ENCODE measurements at regions not wholly inside any gene's neighbourhood (a gene's known extent, or its start where the extent isn't known, plus 50 kb on each side); places are given as distances from the start of the nearest gene placed in this dataset.

DNA sequence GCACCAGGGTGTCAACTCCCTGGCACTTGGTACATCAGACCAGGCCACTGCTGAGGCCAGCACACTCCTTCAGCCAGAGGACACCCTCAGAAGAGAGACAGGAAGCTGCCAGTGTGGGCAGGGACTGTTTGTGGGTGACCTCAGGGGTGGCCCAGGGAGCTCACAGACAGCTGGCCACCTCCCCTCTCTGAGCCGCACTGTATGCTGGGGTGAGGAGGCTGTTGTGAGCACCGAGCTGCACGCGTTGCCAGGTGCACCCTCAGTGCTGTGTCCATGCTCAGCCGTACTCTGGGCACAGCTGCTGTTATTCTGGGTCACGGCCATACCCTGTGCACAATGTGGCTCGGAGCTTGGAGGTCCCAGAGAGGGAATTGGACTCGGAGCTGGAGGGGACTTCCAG lies 61.5 kb upstream of the NANOS1 start:
- TF ChIP-seq, protein P1, sequence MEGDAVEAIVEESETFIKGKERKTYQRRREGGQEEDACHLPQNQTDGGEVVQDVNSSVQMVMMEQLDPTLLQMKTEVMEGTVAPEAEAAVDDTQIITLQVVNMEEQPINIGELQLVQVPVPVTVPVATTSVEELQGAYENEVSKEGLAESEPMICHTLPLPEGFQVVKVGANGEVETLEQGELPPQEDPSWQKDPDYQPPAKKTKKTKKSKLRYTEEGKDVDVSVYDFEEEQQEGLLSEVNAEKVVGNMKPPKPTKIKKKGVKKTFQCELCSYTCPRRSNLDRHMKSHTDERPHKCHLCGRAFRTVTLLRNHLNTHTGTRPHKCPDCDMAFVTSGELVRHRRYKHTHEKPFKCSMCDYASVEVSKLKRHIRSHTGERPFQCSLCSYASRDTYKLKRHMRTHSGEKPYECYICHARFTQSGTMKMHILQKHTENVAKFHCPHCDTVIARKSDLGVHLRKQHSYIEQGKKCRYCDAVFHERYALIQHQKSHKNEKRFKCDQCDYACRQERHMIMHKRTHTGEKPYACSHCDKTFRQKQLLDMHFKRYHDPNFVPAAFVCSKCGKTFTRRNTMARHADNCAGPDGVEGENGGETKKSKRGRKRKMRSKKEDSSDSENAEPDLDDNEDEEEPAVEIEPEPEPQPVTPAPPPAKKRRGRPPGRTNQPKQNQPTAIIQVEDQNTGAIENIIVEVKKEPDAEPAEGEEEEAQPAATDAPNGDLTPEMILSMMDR (IDR thresholded peaks at IDR 0.05; ENCODE audit: low read length), result no peak
- TF ChIP-seq EZH2phosphoT487 (IDR thresholded peaks at IDR 0.05; ENCODE audit: low read length) (no peak), EZH2 (optimal IDR thresholded peaks at IDR 0.05; ENCODE audit: low read depth, low read length) (no peak)
